GM12878 (cell line): ENCODE measurements at regions not wholly inside any gene's neighbourhood (a gene's known extent, or its start where the extent isn't known, plus 50 kb on each side); places are given as distances from the start of the nearest gene placed in this dataset.

Experiments
- ATAC-seq: fragments of 200-7000 bp; cut with Tn5 transposase; 3 replicates; pipeline ENCODE4 v1.9.1; 2020; ENCODE audit warnings: mild to moderate bottlenecking, moderate library complexity
- BruUV-seq: library from RNA; stranded (reverse); fragments of 400-500 nt; replicated peaks from 2 replicates; lab custom pipeline; 2021; lab: Mats Ljungman, UMichigan
- CTCF ChIA-PET: fragments of 300-600 bp; sonication (Branson Sonifier 250); formaldehyde crosslinking; extraction: SDS; loops from one replicate; lab custom pipeline; 2021; ENCODE audit warnings: inconsistent platforms; lab: Yijun Ruan, JAX
- POLR2A ChIA-PET: fragments of 350-600 bp; formaldehyde crosslinking; extraction: SDS; loops from one replicate; lab custom pipeline; 2021; ENCODE audit warnings: inconsistent platforms; lab: Charles Lee
- RAD21 ChIA-PET: fragments of 300-600 bp; sonication (Branson Sonifier 250); formaldehyde crosslinking; loops from one replicate; lab custom pipeline; 2023; ENCODE audit warnings: antibody characterized with exemption; ENCODE audit not compliant: unreplicated experiment; lab: Charles Lee
- SMC1A ChIA-PET: fragments of 300-600 bp; sonication (Branson Sonifier 250); formaldehyde crosslinking; loops from one replicate; lab custom pipeline; 2023; ENCODE audit not compliant: unreplicated experiment, uncharacterized antibody; lab: Charles Lee
- DNase-seq: peaks from one replicate; pipeline ENCODE4 v3.0.0-alpha.2; 2011; ENCODE audit warnings: low read depth, low spot score
- FAIRE-seq: peaks from 3 replicates; lab custom pipeline; 2011; peaks lifted over from hg19 to GRCh38; lab: Jason Lieb, UNC
- H2AFZ ChIP-seq: 2 replicates; pipeline ENCODE4 v1.6.0; 2011; ENCODE audit warnings: low read depth, low read length, control low read depth; ENCODE audit not compliant: control insufficient read depth
- H3K27ac ChIP-seq: 2 replicates; pipeline ENCODE4 v1.5.1; 2011; ENCODE audit warnings: control low read depth; ENCODE audit not compliant: control insufficient read depth, insufficient read depth
- H3K27me3 ChIP-seq, 2 experiments: replicated peaks in 1 of 2; 2 replicates each; pipeline versions ENCODE4 v1.6.0 to v1.6.1; 2011; ENCODE audit warnings: low read length in 1 of 2; ENCODE audit not compliant: control insufficient read depth in 2 of 2, insufficient read depth in 2 of 2
- H3K36me3 ChIP-seq, 2 experiments: 2 replicates each; pipeline ENCODE4 v1.5.1; 2011; ENCODE audit warnings: low read length in 1 of 2; ENCODE audit not compliant: control insufficient read depth in 2 of 2, insufficient read depth in 2 of 2
- H3K4me1 ChIP-seq: 2 replicates; pipeline ENCODE4 v1.6.1; 2011; ENCODE audit warnings: mild to moderate bottlenecking, low read length, moderate library complexity, mixed read lengths; ENCODE audit not compliant: control insufficient read depth, insufficient read depth
- H3K4me2 ChIP-seq: 2 replicates; pipeline ENCODE4 v1.6.0; 2011; ENCODE audit warnings: control low read depth; ENCODE audit not compliant: control insufficient read depth, insufficient read depth
- H3K4me3 ChIP-seq: fragments of 200-600 bp; sonication (generic); 2 replicates; pipeline ENCODE4 v1.5.1; 2016
- H3K79me2 ChIP-seq: 2 replicates; pipeline ENCODE4 v1.6.0; 2011; ENCODE audit warnings: low read length; ENCODE audit not compliant: control insufficient read depth, insufficient read depth
- H3K9ac ChIP-seq: 2 replicates; pipeline ENCODE4 v1.8.0; 2011; ENCODE audit warnings: low read length, control low read depth, mixed read lengths; ENCODE audit not compliant: control insufficient read depth, insufficient read depth
- H3K9me3 ChIP-seq: replicated peaks from 3 replicates; pipeline ENCODE4 v1.5.1; 2011; ENCODE audit warnings: mild to moderate bottlenecking, low read length; ENCODE audit not compliant: control insufficient read depth, insufficient read depth
- H4K20me1 ChIP-seq: 2 replicates; pipeline ENCODE4 v1.6.0; 2011; ENCODE audit not compliant: control insufficient read depth, insufficient read depth
- ATF2 ChIP-seq: IDR thresholded peaks from 2 replicates; pipeline ENCODE4 v1.6.1; 2012; ENCODE audit warnings: low read length, inconsistent platforms
- BCL11A ChIP-seq: IDR thresholded peaks from 2 replicates; pipeline ENCODE4 v1.6.1; 2011; ENCODE audit warnings: low read depth, low read length
- CHD4 ChIP-seq: fragments of 200-600 bp; sonication (generic); IDR thresholded peaks from 2 replicates; pipeline ENCODE4 v1.6.1; 2016; ENCODE audit warnings: mild to moderate bottlenecking
- CTCF ChIP-seq, 3 experiments: IDR thresholded peaks in 2 of 3; conservative IDR thresholded peaks in 1 of 3; 2 replicates each; pipeline ENCODE4 v1.5.1; 2011; ENCODE audit warnings: low read depth in 3 of 3, low read length in 3 of 3, mild to moderate bottlenecking in 3 of 3, control low read depth in 2 of 3, moderate library complexity in 2 of 3, inconsistent platforms in 1 of 3, mixed read lengths in 1 of 3; ENCODE audit not compliant: control insufficient read depth in 2 of 3, insufficient read depth in 1 of 3; ENCODE audit errors: extremely low read depth in 1 of 3
- ESRRA ChIP-seq: IDR thresholded peaks from 2 replicates; pipeline ENCODE4 v1.6.1; 2012; ENCODE audit warnings: mild to moderate bottlenecking, low read length, improper control_type of control experiment
- JUND ChIP-seq: IDR thresholded peaks from 2 replicates; pipeline ENCODE4 v1.6.1; 2012; ENCODE audit warnings: low read depth, mild to moderate bottlenecking, low read length, improper control_type of control experiment, moderate library complexity
- MLLT1 ChIP-seq: fragments of 450-650 bp; IDR thresholded peaks from 2 replicates; pipeline ENCODE4 v1.6.1; 2016; ENCODE audit warnings: mild to moderate bottlenecking
- NKRF ChIP-seq: fragments of 450-650 bp; conservative IDR thresholded peaks from 2 replicates; pipeline ENCODE4 v1.6.1; 2017; ENCODE audit warnings: mild to moderate bottlenecking, moderate library complexity
- RB1 ChIP-seq: fragments of 450-650 bp; formaldehyde crosslinking; IDR thresholded peaks from 2 replicates; pipeline ENCODE4 v1.6.1; 2017; ENCODE audit warnings: mild to moderate bottlenecking, borderline replicate concordance
- SMAD1 ChIP-seq: fragments of 450-650 bp; IDR thresholded peaks from 2 replicates; pipeline ENCODE4 v1.6.1; 2018; ENCODE audit warnings: mild to moderate bottlenecking, low read depth; ENCODE audit not compliant: partially characterized antibody
- ZNF274 ChIP-seq: IDR thresholded peaks from one replicate; pipeline ENCODE4 v1.8.0; 2011; ENCODE audit not compliant: insufficient read length, insufficient read depth
- ZNF384 ChIP-seq: IDR thresholded peaks from 2 replicates; pipeline ENCODE4 v1.6.1; 2012; ENCODE audit warnings: low read depth, mild to moderate bottlenecking, low read length, improper control_type of control experiment, borderline replicate concordance
- ZNF592 ChIP-seq: fragments of 450-650 bp; IDR thresholded peaks from 2 replicates; pipeline ENCODE4 v1.6.1; 2017; ENCODE audit warnings: mild to moderate bottlenecking, moderate library complexity
- WGBS: methylation state at CpG from one replicate; pipeline ENCODE4 v1.1.6; 2016; ENCODE audit warnings: low lambda C conversion rate; ENCODE audit not compliant: insufficient replicate concordance, insufficient coverage; ENCODE audit errors: missing lambda C conversion rate; 5-methylcytosine and 5-hydroxymethylcytosine counted together
- in situ Hi-C: fragments of 300-500 bp; cut with MboI; formaldehyde crosslinking; loops from 9 replicates; pipeline ENCODE4 v1.14.3; 2018; ENCODE audit warnings: mixed read lengths
- intact Hi-C: fragments of 100-400 bp; cut with micrococcal nuclease; formaldehyde crosslinking; loops from one replicate; pipeline ENCODE4 v1.14.2; 2022; ENCODE audit not compliant: unreplicated experiment

GRCh38 chr4:156534205-156534604 lies 437.4 kb downstream of the PDGFC start (continued):
- TF ChIP-seq MLLT1 (no peak), BCL11A (no peak), ESRRA (no peak), SMAD1 (no peak)

- Histone ChIP-seq H3K79me2 (no peaks in the 10 kb centered on the region), H3K4me3 (no peak overlapping the region), H3K4me2 (no peak overlapping the region), H3K36me3 (no peaks in the 10 kb centered on the region), H3K27ac (no peak overlapping the region), H3K4me1 (no peaks in the 10 kb centered on the region), H3K9me3 (no peaks in the 10 kb centered on the region), H2AFZ (no peak overlapping the region), H3K9ac (no peak overlapping the region), H4K20me1 (no peaks in the 10 kb centered on the region), H3K27me3 (no peaks in the 10 kb centered on the region)
- intact Hi-C loops (no loop called here), in situ Hi-C loops (no loop called here)
- BruUV-seq = no TSS peak
- 1% methylated on average over 3 of the region's 3 CpGs for WGBS
- POLR2A ChIA-PET = no interaction called here
- DNase-seq (no peak), FAIRE-seq (no peak), ATAC-seq (no peak)
- CTCF ChIA-PET = no interaction called here
- SMC1A ChIA-PET = no interaction called here
- RAD21 ChIA-PET = no interaction called here
- no peak for TF ChIP-seq ZNF592
- TF ChIP-seq CHD4 = no peak
- TF ChIP-seq ZNF274 = no peak
- TF ChIP-seq ATF2 = no peak
- TF ChIP-seq ZNF384 = no peak
- no peak for TF ChIP-seq CTCF (IDR thresholded peaks at IDR 0.05 in 2 of 3, conservative IDR thresholded peaks at IDR 0.05 in 1 of 3; ENCODE audit: control insufficient read depth in 2 of 3, extremely low read depth in 1 of 3, insufficient read depth in 1 of 3, low read depth in 3 of 3, low read length in 3 of 3)
- no peak for TF ChIP-seq JUND
- TF ChIP-seq RB1 = no peak
- TF ChIP-seq NKRF = no peak
Observed at GRCh38 chr4:156528216-156528615, 443.4 kb downstream of the PDGFC start.
